Adrenal gland (tissue), 5 donors: ENCODE measurements at regions not wholly inside any gene's neighbourhood (a gene's known extent, or its start where the extent isn't known, plus 50 kb on each side); places are given as distances from the start of the nearest gene placed in this dataset.

ENCODE experiments used
- POLR2A ChIP-seq, 2 donors: fragments of 450-650 bp; IDR thresholded peaks; one replicate each; pipeline ENCODE4 v1.6.1; 2017; ENCODE audit warnings: antibody characterized with exemption in 2 of 2, mild to moderate bottlenecking in 2 of 2, moderate library complexity in 1 of 2
- TF ChIP-seq, protein P1 (sequence below), 6 experiments: fragments of 450-650 bp in 4 of 6; fragments of 200-600 bp in 2 of 6; sonication (generic) in 1 of 6; IDR thresholded peaks; 1 replicate in 5 of 6; 2 replicates in 1 of 6; pipeline versions ENCODE4 v1.5.1 to v1.8.0; 2016 to 2021; ENCODE audit warnings: antibody characterized with exemption in 6 of 6, mild to moderate bottlenecking in 2 of 6, moderate library complexity in 1 of 6
- donor health status: DM: no; HTN: no; CAD: no.

DNA sequence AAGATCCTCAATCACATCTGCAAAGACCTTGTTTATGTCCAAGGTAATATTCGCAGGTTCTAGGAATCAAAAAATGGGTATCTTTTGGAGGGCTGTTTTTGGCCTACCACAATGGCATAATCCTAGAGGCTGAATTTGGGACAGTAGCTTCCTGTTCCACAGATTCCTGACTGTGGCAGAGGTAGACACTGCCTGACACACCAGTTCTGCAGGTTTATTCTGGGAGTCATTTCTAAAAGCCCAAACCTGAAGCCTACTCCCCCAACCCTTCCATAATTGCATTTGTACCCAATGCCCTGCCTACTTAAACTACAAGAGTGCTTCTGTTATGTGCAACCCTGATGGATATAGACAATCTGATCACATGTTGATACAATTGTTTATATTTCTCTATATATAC, 378.9 kb downstream of the PCNX1 start:
- TF ChIP-seq POLR2A (IDR thresholded peaks at IDR 0.05), result no peak
- TF ChIP-seq, protein P1, sequence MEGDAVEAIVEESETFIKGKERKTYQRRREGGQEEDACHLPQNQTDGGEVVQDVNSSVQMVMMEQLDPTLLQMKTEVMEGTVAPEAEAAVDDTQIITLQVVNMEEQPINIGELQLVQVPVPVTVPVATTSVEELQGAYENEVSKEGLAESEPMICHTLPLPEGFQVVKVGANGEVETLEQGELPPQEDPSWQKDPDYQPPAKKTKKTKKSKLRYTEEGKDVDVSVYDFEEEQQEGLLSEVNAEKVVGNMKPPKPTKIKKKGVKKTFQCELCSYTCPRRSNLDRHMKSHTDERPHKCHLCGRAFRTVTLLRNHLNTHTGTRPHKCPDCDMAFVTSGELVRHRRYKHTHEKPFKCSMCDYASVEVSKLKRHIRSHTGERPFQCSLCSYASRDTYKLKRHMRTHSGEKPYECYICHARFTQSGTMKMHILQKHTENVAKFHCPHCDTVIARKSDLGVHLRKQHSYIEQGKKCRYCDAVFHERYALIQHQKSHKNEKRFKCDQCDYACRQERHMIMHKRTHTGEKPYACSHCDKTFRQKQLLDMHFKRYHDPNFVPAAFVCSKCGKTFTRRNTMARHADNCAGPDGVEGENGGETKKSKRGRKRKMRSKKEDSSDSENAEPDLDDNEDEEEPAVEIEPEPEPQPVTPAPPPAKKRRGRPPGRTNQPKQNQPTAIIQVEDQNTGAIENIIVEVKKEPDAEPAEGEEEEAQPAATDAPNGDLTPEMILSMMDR (IDR thresholded peaks at IDR 0.05), result no peak
